Stomach smooth muscle (tissue), 2 donors: ENCODE measurements at regions not wholly inside any gene's neighbourhood (a gene's known extent, or its start where the extent isn't known, plus 50 kb on each side); places are given as distances from the start of the nearest gene placed in this dataset.

Experiments
- H3K27ac ChIP-seq: one replicate; pipeline ENCODE4 v1.7.0; 2013; ENCODE audit warnings: mild to moderate bottlenecking, low read length, inconsistent platforms
- H3K27me3 ChIP-seq, 2 donors: one replicate each; pipeline ENCODE4 v1.7.0; 2013; ENCODE audit warnings: low read length in 2 of 2; ENCODE audit not compliant: insufficient read depth in 2 of 2, control insufficient read depth in 1 of 2
- H3K36me3 ChIP-seq, 2 donors: one replicate each; pipeline ENCODE4 v1.7.0; 2013; ENCODE audit warnings: low read length in 2 of 2; ENCODE audit not compliant: control insufficient read depth in 2 of 2, insufficient read depth in 2 of 2
- H3K4me1 ChIP-seq: one replicate; pipeline ENCODE4 v1.7.0; 2013; ENCODE audit warnings: low read length; ENCODE audit not compliant: control insufficient read depth, insufficient read depth
- H3K4me3 ChIP-seq, 2 donors: one replicate each; pipeline ENCODE4 v1.7.0; 2013; ENCODE audit warnings: low read length in 2 of 2
- H3K9ac ChIP-seq, 2 donors: one replicate each; pipeline ENCODE4 v1.7.0; 2013; ENCODE audit warnings: low read length in 2 of 2, mild to moderate bottlenecking in 1 of 2
- H3K9me3 ChIP-seq, 2 donors: one replicate each; pipeline ENCODE4 v1.7.0; 2013; ENCODE audit warnings: low read length in 2 of 2; ENCODE audit not compliant: control insufficient read depth in 2 of 2
- donor health status: healthy.
- donor health status: Pancreatic carcinoma.

GRCh38 chr18:44229693-44230108, 451.0 kb upstream of the SETBP1 start:
- no peak overlapping the region for H3K9ac ChIP-seq
- no peaks in the 10 kb centered on the region for H3K9me3 ChIP-seq
- peaks cover 11% of the 10 kb centered on the region for H3K4me1 ChIP-seq
- no peaks in the 10 kb centered on the region for H3K27me3 ChIP-seq
- no peak overlapping the region for H3K4me3 ChIP-seq
- H3K27ac ChIP-seq = peak overlapping the region; percentile 19
- H3K36me3 ChIP-seq = no peaks in the 10 kb centered on the region

- H3K4me1 ChIP-seq = peaks cover 11% of the 10 kb centered on the region
- H3K9me3 ChIP-seq = no peaks in the 10 kb centered on the region
- H3K9ac ChIP-seq = no peak overlapping the region
- H3K4me3 ChIP-seq = no peak overlapping the region
- no peaks in the 10 kb centered on the region for H3K27me3 ChIP-seq
- no peak overlapping the region for H3K27ac ChIP-seq
- H3K36me3 ChIP-seq = no peaks in the 10 kb centered on the region
Observed at GRCh38 chr18:44231936-44232335, 448.8 kb upstream of the SETBP1 start.

- Histone ChIP-seq H3K9ac (no peak overlapping the region), H3K4me1 (peaks cover 11% of the 10 kb centered on the region), H3K9me3 (no peaks in the 10 kb centered on the region), H3K27me3 (no peaks in the 10 kb centered on the region), H3K27ac (no peak overlapping the region), H3K4me3 (no peak overlapping the region), H3K36me3 (no peaks in the 10 kb centered on the region)
Observed at GRCh38 chr18:44232500-44232899, 448.2 kb upstream of the SETBP1 start.

- Histone ChIP-seq H3K4me1 (no peaks in the 10 kb centered on the region), H3K4me3 (no peak overlapping the region), H3K27ac (no peak overlapping the region), H3K9ac (no peak overlapping the region), H3K36me3 (no peaks in the 10 kb centered on the region), H3K27me3 (no peaks in the 10 kb centered on the region), H3K9me3 (no peaks in the 10 kb centered on the region)
Observed at GRCh38 chr18:44238454-44238853, 442.2 kb upstream of the SETBP1 start.

GRCh38 chr18:44238911-44239310, 441.8 kb upstream of the SETBP1 start:
- Histone ChIP-seq H3K36me3 (no peaks in the 10 kb centered on the region), H3K4me3 (no peak overlapping the region)

GRCh38 chr18:44241020-44241419, 439.7 kb upstream of the SETBP1 start:
- no peaks in the 10 kb centered on the region for H3K4me1 ChIP-seq
- H3K27ac ChIP-seq = no peak overlapping the region

More at GRCh38 chr18:44238911-44239310, 441.8 kb upstream of the SETBP1 start:
- Histone ChIP-seq H3K4me1 (no peaks in the 10 kb centered on the region), H3K27ac (no peak overlapping the region), H3K27me3 (no peaks in the 10 kb centered on the region), H3K9ac (no peak overlapping the region), H3K9me3 (no peaks in the 10 kb centered on the region)

GRCh38 chr18:44245019-44245418, 435.7 kb upstream of the SETBP1 start:
- Histone ChIP-seq H3K4me1 (no peaks in the 10 kb centered on the region), H3K27ac (no peak overlapping the region), H3K4me3 (no peak overlapping the region), H3K36me3 (no peaks in the 10 kb centered on the region), H3K27me3 (no peaks in the 10 kb centered on the region), H3K9ac (no peak overlapping the region), H3K9me3 (no peaks in the 10 kb centered on the region)

More at GRCh38 chr18:44241020-44241419, 439.7 kb upstream of the SETBP1 start:
- Histone ChIP-seq H3K9ac (no peak overlapping the region), H3K4me3 (no peak overlapping the region), H3K36me3 (no peaks in the 10 kb centered on the region), H3K9me3 (no peaks in the 10 kb centered on the region), H3K27me3 (no peaks in the 10 kb centered on the region)

- H3K9ac ChIP-seq = no peak overlapping the region
- no peaks in the 10 kb centered on the region for H3K36me3 ChIP-seq
- H3K27me3 ChIP-seq = no peaks in the 10 kb centered on the region
- H3K4me3 ChIP-seq = no peak overlapping the region
- H3K27ac ChIP-seq = no peak overlapping the region
- no peaks in the 10 kb centered on the region for H3K4me1 ChIP-seq
- H3K9me3 ChIP-seq = no peaks in the 10 kb centered on the region
Observed at GRCh38 chr18:44246001-44246400, 434.7 kb upstream of the SETBP1 start.

- Histone ChIP-seq H3K36me3 (no peaks in the 10 kb centered on the region), H3K27me3 (no peaks in the 10 kb centered on the region), H3K9me3 (no peaks in the 10 kb centered on the region), H3K4me1 (no peaks in the 10 kb centered on the region), H3K27ac (no peak overlapping the region), H3K9ac (no peak overlapping the region), H3K4me3 (no peak overlapping the region)
Observed at GRCh38 chr18:44258086-44258485, 422.6 kb upstream of the SETBP1 start.

GRCh38 chr18:44258576-44258975, 422.1 kb upstream of the SETBP1 start:
- Histone ChIP-seq H3K9me3 (no peaks in the 10 kb centered on the region), H3K36me3 (no peaks in the 10 kb centered on the region), H3K4me3 (no peak overlapping the region), H3K27ac (no peak overlapping the region), H3K9ac (no peak overlapping the region), H3K27me3 (no peaks in the 10 kb centered on the region), H3K4me1 (no peaks in the 10 kb centered on the region)

GRCh38 chr18:44259610-44260009, 421.1 kb upstream of the SETBP1 start:
- H3K27me3 ChIP-seq = no peaks in the 10 kb centered on the region
- H3K9me3 ChIP-seq = no peaks in the 10 kb centered on the region
- H3K9ac ChIP-seq = no peak overlapping the region
- H3K36me3 ChIP-seq = no peaks in the 10 kb centered on the region
- H3K4me1 ChIP-seq = no peaks in the 10 kb centered on the region
- H3K4me3 ChIP-seq = no peak overlapping the region
- H3K27ac ChIP-seq = no peak overlapping the region
